Upper lobe of left lung (tissue), 4 donors: ENCODE measurements at regions not wholly inside any gene's neighbourhood (a gene's known extent, or its start where the extent isn't known, plus 50 kb on each side); places are given as distances from the start of the nearest gene placed in this dataset.

Experiments
- CTCF ChIP-seq, 6 experiments: fragments of 450-650 bp in 4 of 6; fragments of 200-600 bp in 2 of 6; sonication (generic) in 2 of 6; IDR thresholded peaks; one replicate each; pipeline ENCODE4 v1.5.1; 2016 to 2019; ENCODE audit warnings: antibody characterized with exemption in 6 of 6
- POLR2A ChIP-seq, 4 donors: fragments of 450-650 bp; IDR thresholded peaks; one replicate each; pipeline ENCODE4 v1.5.1; 2016 to 2017; ENCODE audit warnings: antibody characterized with exemption in 4 of 4, mild to moderate bottlenecking in 2 of 4
- POLR2AphosphoS5 ChIP-seq, 2 donors: sonication (generic); formaldehyde crosslinking; IDR thresholded peaks; one replicate each; pipeline ENCODE4 v1.5.1; 2017; ENCODE audit warnings: antibody characterized with exemption in 2 of 2

GRCh38 chr9:79266986-79267385 is 304.8 kb upstream of the TLE4 start:
- TF ChIP-seq CTCF (IDR thresholded peaks at IDR 0.05) (no peak), POLR2A (IDR thresholded peaks at IDR 0.05) (no peak), POLR2AphosphoS5 (IDR thresholded peaks at IDR 0.05) (no peak)
